ENCODE measurements at regions not wholly inside any gene's neighbourhood (a gene's known extent, or its start where the extent isn't known, plus 50 kb on each side); places are given as distances from the start of the nearest gene placed in this dataset.

DNA sequence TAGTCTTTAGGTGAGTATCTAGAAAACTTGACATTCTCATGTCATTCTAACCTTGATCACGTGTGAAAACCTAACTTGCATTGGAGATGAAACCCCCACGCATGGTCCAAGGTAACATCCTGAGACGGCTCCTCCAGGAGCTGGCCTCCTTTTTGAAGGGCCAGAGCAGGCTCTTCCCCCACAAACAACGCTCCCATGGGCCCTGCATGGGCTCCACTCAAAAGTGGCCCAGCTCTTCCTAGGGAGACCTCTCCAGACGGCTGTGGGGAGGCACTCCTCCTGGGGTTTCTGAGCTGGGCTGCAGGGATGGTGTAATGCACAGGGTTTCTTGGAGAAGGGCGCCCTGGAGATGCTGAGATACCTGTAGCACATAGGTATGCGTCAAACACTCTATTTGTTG lies 296.2 kb upstream of the IRX1 start:
- DNase-seq (ENCODE audit: low read depth, low spot score) = no peak
- Histone ChIP-seq H3K4me3 (ENCODE audit: low read depth in 2 of 2, low read length in 2 of 2) (no peak overlapping the region), H3K9me3 (ENCODE audit: control insufficient read depth, insufficient read depth, low read depth, low read length) (no peaks in the 10 kb centered on the region), H3K27me3 (ENCODE audit: control insufficient read depth, insufficient read depth, low read length) (no peaks in the 10 kb centered on the region), H3K4me1 (ENCODE audit: control insufficient read depth, insufficient read depth, low read length) (no peaks in the 10 kb centered on the region), H3K27ac (ENCODE audit: low read length) (no peak overlapping the region), H3K36me3 (ENCODE audit: control insufficient read depth, insufficient read depth, low read length) (no peaks in the 10 kb centered on the region)
- no peak for ATAC-seq
- ChIA-PET CTCF (no interaction called here), POLR2A (no interaction called here)
- intact Hi-C loops (cut with micrococcal nuclease; ENCODE audit: unreplicated experiment) (no loop called here), in situ Hi-C loops (cut with HindIII; ENCODE audit: low pct_unique_long_range_greater_than_20kb, low sequenced_read_pairs) (no loop called here)
- TF ChIP-seq POLR2AphosphoS5 (IDR thresholded peaks at IDR 0.05; ENCODE audit: low read depth, low read length) (no peak), SIN3A (IDR thresholded peaks at IDR 0.05; ENCODE audit: borderline replicate concordance, insufficient read depth, low read depth, low read length) (no peak), TCF7L2 (IDR thresholded peaks at IDR 0.05; ENCODE audit: low read depth, low read length) (no peak)
- TF ChIP-seq, protein P1, sequence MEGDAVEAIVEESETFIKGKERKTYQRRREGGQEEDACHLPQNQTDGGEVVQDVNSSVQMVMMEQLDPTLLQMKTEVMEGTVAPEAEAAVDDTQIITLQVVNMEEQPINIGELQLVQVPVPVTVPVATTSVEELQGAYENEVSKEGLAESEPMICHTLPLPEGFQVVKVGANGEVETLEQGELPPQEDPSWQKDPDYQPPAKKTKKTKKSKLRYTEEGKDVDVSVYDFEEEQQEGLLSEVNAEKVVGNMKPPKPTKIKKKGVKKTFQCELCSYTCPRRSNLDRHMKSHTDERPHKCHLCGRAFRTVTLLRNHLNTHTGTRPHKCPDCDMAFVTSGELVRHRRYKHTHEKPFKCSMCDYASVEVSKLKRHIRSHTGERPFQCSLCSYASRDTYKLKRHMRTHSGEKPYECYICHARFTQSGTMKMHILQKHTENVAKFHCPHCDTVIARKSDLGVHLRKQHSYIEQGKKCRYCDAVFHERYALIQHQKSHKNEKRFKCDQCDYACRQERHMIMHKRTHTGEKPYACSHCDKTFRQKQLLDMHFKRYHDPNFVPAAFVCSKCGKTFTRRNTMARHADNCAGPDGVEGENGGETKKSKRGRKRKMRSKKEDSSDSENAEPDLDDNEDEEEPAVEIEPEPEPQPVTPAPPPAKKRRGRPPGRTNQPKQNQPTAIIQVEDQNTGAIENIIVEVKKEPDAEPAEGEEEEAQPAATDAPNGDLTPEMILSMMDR (IDR thresholded peaks at IDR 0.05) = no peak
- TF ChIP-seq, protein P2, sequence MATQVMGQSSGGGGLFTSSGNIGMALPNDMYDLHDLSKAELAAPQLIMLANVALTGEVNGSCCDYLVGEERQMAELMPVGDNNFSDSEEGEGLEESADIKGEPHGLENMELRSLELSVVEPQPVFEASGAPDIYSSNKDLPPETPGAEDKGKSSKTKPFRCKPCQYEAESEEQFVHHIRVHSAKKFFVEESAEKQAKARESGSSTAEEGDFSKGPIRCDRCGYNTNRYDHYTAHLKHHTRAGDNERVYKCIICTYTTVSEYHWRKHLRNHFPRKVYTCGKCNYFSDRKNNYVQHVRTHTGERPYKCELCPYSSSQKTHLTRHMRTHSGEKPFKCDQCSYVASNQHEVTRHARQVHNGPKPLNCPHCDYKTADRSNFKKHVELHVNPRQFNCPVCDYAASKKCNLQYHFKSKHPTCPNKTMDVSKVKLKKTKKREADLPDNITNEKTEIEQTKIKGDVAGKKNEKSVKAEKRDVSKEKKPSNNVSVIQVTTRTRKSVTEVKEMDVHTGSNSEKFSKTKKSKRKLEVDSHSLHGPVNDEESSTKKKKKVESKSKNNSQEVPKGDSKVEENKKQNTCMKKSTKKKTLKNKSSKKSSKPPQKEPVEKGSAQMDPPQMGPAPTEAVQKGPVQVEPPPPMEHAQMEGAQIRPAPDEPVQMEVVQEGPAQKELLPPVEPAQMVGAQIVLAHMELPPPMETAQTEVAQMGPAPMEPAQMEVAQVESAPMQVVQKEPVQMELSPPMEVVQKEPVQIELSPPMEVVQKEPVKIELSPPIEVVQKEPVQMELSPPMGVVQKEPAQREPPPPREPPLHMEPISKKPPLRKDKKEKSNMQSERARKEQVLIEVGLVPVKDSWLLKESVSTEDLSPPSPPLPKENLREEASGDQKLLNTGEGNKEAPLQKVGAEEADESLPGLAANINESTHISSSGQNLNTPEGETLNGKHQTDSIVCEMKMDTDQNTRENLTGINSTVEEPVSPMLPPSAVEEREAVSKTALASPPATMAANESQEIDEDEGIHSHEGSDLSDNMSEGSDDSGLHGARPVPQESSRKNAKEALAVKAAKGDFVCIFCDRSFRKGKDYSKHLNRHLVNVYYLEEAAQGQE (IDR thresholded peaks at IDR 0.05; ENCODE audit: insufficient read depth in 1 of 2, low read depth in 2 of 2, low read length in 1 of 2) = no peak
- BruUV-seq (replicated peaks) = no TSS peak

GRCh38 chr5:3297853-3298252 lies 297.8 kb upstream of the IRX1 start:
- Histone ChIP-seq H3K4me3 (ENCODE audit: low read depth in 2 of 2, low read length in 2 of 2) (no peak overlapping the region), H3K27me3 (ENCODE audit: control insufficient read depth, insufficient read depth, low read length) (no peaks in the 10 kb centered on the region), H3K36me3 (ENCODE audit: control insufficient read depth, insufficient read depth, low read length) (no peaks in the 10 kb centered on the region), H3K9me3 (ENCODE audit: control insufficient read depth, insufficient read depth, low read depth, low read length) (no peaks in the 10 kb centered on the region), H3K27ac (ENCODE audit: low read length) (no peak overlapping the region), H3K4me1 (ENCODE audit: control insufficient read depth, insufficient read depth, low read length) (no peaks in the 10 kb centered on the region)
- DNase-seq (ENCODE audit: low read depth, low spot score) = no peak
- in situ Hi-C loops (cut with HindIII; ENCODE audit: low pct_unique_long_range_greater_than_20kb, low sequenced_read_pairs) (no loop called here), intact Hi-C loops (cut with micrococcal nuclease; ENCODE audit: unreplicated experiment) (no loop called here)
- POLR2A ChIA-PET = no interaction called here
- BruUV-seq (replicated peaks) = no TSS peak
- no peak for ATAC-seq
- CTCF ChIA-PET = no interaction called here
- TF ChIP-seq POLR2AphosphoS5 (IDR thresholded peaks at IDR 0.05; ENCODE audit: low read depth, low read length) (no peak), SIN3A (IDR thresholded peaks at IDR 0.05; ENCODE audit: borderline replicate concordance, insufficient read depth, low read depth, low read length) (no peak), TCF7L2 (IDR thresholded peaks at IDR 0.05; ENCODE audit: low read depth, low read length) (no peak)
- TF ChIP-seq, protein P1 (IDR thresholded peaks at IDR 0.05) = no peak
- TF ChIP-seq, protein P2 (IDR thresholded peaks at IDR 0.05; ENCODE audit: insufficient read depth in 1 of 2, low read depth in 2 of 2, low read length in 1 of 2) = no peak

Measured in Panc1 (cell line).